Endothelial cell of umbilical vein (primary cell): ENCODE measurements at regions not wholly inside any gene's neighbourhood (a gene's known extent, or its start where the extent isn't known, plus 50 kb on each side); places are given as distances from the start of the nearest gene placed in this dataset.

Source experiments
- BruUV-seq: library from RNA; stranded (reverse); fragments of 400-500 nt; replicated peaks from 2 replicates; lab custom pipeline; 2021; lab: Mats Ljungman, UMichigan
- CTCF ChIA-PET: fragments of 300-600, 350-600 bp; sonication (Branson Sonifier 250); formaldehyde crosslinking; loops from one replicate; lab custom pipeline; 2021; ENCODE audit warnings: antibody characterized with exemption, inconsistent platforms; lab: Charles Lee
- POLR2A ChIA-PET: fragments of 300-600, 350-600 bp; sonication (Branson Sonifier 250); formaldehyde crosslinking; loops from one replicate; lab custom pipeline; 2021; ENCODE audit warnings: antibody characterized with exemption, inconsistent platforms; lab: Charles Lee
- DNase-seq: peaks from one replicate; pipeline ENCODE4 v3.0.0-alpha.2; 2011; ENCODE audit warnings: low read depth, low spot score
- FAIRE-seq: peaks from 2 replicates; lab custom pipeline; 2011; peaks lifted over from hg19 to GRCh38; lab: Jason Lieb, UNC
- H2AFZ ChIP-seq: 2 replicates; pipeline ENCODE4 v1.6.0; 2012; ENCODE audit warnings: low read depth, low read length, control low read depth, inconsistent platforms
- H3K27ac ChIP-seq: 2 replicates; pipeline ENCODE4 v1.5.1; 2011; ENCODE audit warnings: low read depth, mild to moderate bottlenecking, control low read depth, low read length, moderate library complexity; ENCODE audit not compliant: insufficient read depth
- H3K27me3 ChIP-seq, 2 experiments: 2 replicates each; pipeline versions ENCODE4 v1.6.0 to v1.6.1; 2011; ENCODE audit warnings: low read length in 2 of 2, mixed read lengths in 1 of 2; ENCODE audit not compliant: control insufficient read depth in 2 of 2, insufficient read depth in 2 of 2
- H3K36me3 ChIP-seq, 2 experiments: 2 replicates in 1 of 2; 3 replicates in 1 of 2; pipeline ENCODE4 v1.5.1; 2011; ENCODE audit warnings: low read length in 2 of 2, mild to moderate bottlenecking in 1 of 2, moderate library complexity in 1 of 2; ENCODE audit not compliant: control insufficient read depth in 2 of 2, insufficient read depth in 2 of 2; ENCODE audit errors: extremely low read depth in 1 of 2
- H3K4me1 ChIP-seq: 3 replicates; pipeline ENCODE4 v1.5.1; 2011; ENCODE audit warnings: mild to moderate bottlenecking, low read length; ENCODE audit not compliant: control insufficient read depth, insufficient read depth; ENCODE audit errors: extremely low read depth
- H3K4me2 ChIP-seq: 2 replicates; pipeline ENCODE4 v1.6.1; 2011; ENCODE audit warnings: low read length, control low read depth, mixed read lengths; ENCODE audit not compliant: insufficient read depth
- H3K4me3 ChIP-seq, 3 experiments: fragments of 200-600 bp in 1 of 3; sonication (generic), shearing (Covaris generic) in 1 of 3; replicated peaks in 1 of 3; 2 replicates each; pipeline ENCODE4 v1.5.1; 2011 to 2016; ENCODE audit warnings: control low read depth in 3 of 3, low read length in 3 of 3, mild to moderate bottlenecking in 2 of 3, inconsistent platforms in 1 of 3, low read depth in 1 of 3, moderate library complexity in 1 of 3; ENCODE audit not compliant: insufficient read depth in 1 of 3
- H3K79me2 ChIP-seq: 2 replicates; pipeline ENCODE4 v1.6.0; 2012; ENCODE audit warnings: low read length, inconsistent platforms; ENCODE audit not compliant: control insufficient read depth, insufficient read depth
- H3K9ac ChIP-seq: replicated peaks from 2 replicates; pipeline ENCODE3; 2011; ENCODE audit warnings: low read length, control low read depth; ENCODE audit not compliant: insufficient read depth; ENCODE audit errors: extremely low read depth
- H3K9me1 ChIP-seq: replicated peaks from 3 replicates; pipeline ENCODE4 v1.6.0; 2011; ENCODE audit warnings: mild to moderate bottlenecking, low read length; ENCODE audit not compliant: control insufficient read depth, insufficient read depth; ENCODE audit errors: extremely low read depth
- H3K9me3 ChIP-seq: replicated peaks from 2 replicates; pipeline ENCODE4 v1.5.1; 2012; ENCODE audit warnings: low read length, inconsistent platforms; ENCODE audit not compliant: control insufficient read depth, insufficient read depth
- H4K20me1 ChIP-seq: replicated peaks from 2 replicates; pipeline ENCODE3; 2011; ENCODE audit warnings: mild to moderate bottlenecking, low read length; ENCODE audit not compliant: control insufficient read depth, insufficient read depth; ENCODE audit errors: extremely low read depth
- EZH2 ChIP-seq: IDR thresholded peaks from 2 replicates; pipeline ENCODE4 v1.6.1; 2012; ENCODE audit warnings: borderline replicate concordance, low read depth, mild to moderate bottlenecking, moderate library complexity, low read length, inconsistent platforms; ENCODE audit not compliant: severe bottlenecking
- FOS ChIP-seq: IDR thresholded peaks from 2 replicates; pipeline ENCODE4 v1.6.1; 2011; ENCODE audit warnings: mild to moderate bottlenecking, low read length, moderate library complexity, borderline replicate concordance; ENCODE audit not compliant: insufficient read depth
- GATA2 ChIP-seq: IDR thresholded peaks from 2 replicates; pipeline ENCODE4 v1.7.0; 2011; ENCODE audit warnings: low read depth, mild to moderate bottlenecking, moderate library complexity, mixed read lengths, low read length; ENCODE audit not compliant: insufficient read length, insufficient read depth
- JUN ChIP-seq: IDR thresholded peaks from 2 replicates; pipeline ENCODE4 v1.6.1; 2011; ENCODE audit warnings: borderline replicate concordance, low read depth; ENCODE audit not compliant: insufficient read length, insufficient read depth
- MYC ChIP-seq: IDR thresholded peaks from one replicate; pipeline ENCODE4 v1.6.1; 2011; ENCODE audit warnings: mild to moderate bottlenecking, low read depth, low read length
- POLR2A ChIP-seq: IDR thresholded peaks from 2 replicates; pipeline ENCODE4 v1.6.1; 2012; ENCODE audit warnings: low read depth, mild to moderate bottlenecking, control low read depth, low read length
- POLR2AphosphoS5 ChIP-seq: IDR thresholded peaks from 2 replicates; pipeline ENCODE4 v1.6.1; 2012; ENCODE audit warnings: low read depth, mild to moderate bottlenecking, control low read depth, low read length, moderate library complexity; ENCODE audit not compliant: insufficient read depth
- dilution Hi-C: fragments of 300-500 bp; cut with MboI; formaldehyde crosslinking; loops from one replicate; pipeline ENCODE4 v1.15.0; 2019; ENCODE audit warnings: low sequenced_read_pairs; ENCODE audit not compliant: extremely low pct_ligation_motif_present
- intact Hi-C: fragments of 100-400 bp; cut with micrococcal nuclease; formaldehyde crosslinking; loops from one replicate; pipeline ENCODE4 v1.10.0; 2022
- TF ChIP-seq, protein P1 (sequence below), 2 donors: IDR thresholded peaks; 1 replicate in 1 of 2; 2 replicates in 1 of 2; pipeline ENCODE4 v1.5.1; 2011; ENCODE audit warnings: low read length in 2 of 2, mild to moderate bottlenecking in 2 of 2, moderate library complexity in 2 of 2, control low read depth in 1 of 2, inconsistent platforms in 1 of 2, low read depth in 1 of 2; ENCODE audit not compliant: insufficient read depth in 1 of 2; ENCODE audit errors: extremely low read depth in 1 of 2
- TF ChIP-seq, protein P2 (sequence below): IDR thresholded peaks from 2 replicates; pipeline ENCODE4 v1.6.1; 2011; ENCODE audit not compliant: insufficient read depth, insufficient read length

DNA sequence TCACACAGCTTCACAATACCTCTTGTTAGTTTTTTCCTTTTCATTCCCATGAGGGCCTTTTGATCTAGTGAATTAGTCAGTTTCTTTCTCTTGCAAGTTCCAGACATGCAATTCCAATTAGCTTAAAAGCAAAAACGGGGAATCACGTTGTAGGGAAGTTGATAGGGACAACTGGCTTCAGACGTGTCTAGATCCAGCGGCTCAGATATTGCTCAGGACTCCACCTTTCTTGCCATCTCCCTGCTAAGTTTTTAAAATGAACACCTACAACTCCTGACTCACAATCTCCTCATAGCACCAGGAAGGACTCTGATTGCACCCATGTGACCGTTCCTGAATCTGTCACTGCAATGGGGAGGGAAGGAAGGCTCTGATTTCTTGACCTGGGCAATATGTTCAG, 63.8 kb upstream of the ARHGAP29 start:
- no peak for FAIRE-seq
- H3K9me1 ChIP-seq = no peaks in the 10 kb centered on the region
- H2AFZ ChIP-seq = no peak overlapping the region
- no peaks in the 10 kb centered on the region for H3K27me3 ChIP-seq
- intact Hi-C loops = no loop called here
- H3K9me3 ChIP-seq = no peaks in the 10 kb centered on the region
- H3K79me2 ChIP-seq = no peaks in the 10 kb centered on the region
- H3K9ac ChIP-seq = no peak overlapping the region
- no peak overlapping the region for H3K4me2 ChIP-seq
- no peak for DNase-seq
- CTCF ChIA-PET = interaction anchor here (0.8 to 5.7 kb wide), 4 partner anchors 16 to 67 kb away, joined by 3 to 44 read pairs (median 4); no protein-coding TSS in a partner anchor
- POLR2A ChIA-PET = no interaction called here
- no peaks in the 10 kb centered on the region for H3K36me3 ChIP-seq
- no peaks in the 10 kb centered on the region for H4K20me1 ChIP-seq
- H3K4me3 ChIP-seq = no peak overlapping the region
- no TSS peak for BruUV-seq
- H3K27ac ChIP-seq = no peak overlapping the region
- TF ChIP-seq MYC = no peak
- TF ChIP-seq, protein P1, sequence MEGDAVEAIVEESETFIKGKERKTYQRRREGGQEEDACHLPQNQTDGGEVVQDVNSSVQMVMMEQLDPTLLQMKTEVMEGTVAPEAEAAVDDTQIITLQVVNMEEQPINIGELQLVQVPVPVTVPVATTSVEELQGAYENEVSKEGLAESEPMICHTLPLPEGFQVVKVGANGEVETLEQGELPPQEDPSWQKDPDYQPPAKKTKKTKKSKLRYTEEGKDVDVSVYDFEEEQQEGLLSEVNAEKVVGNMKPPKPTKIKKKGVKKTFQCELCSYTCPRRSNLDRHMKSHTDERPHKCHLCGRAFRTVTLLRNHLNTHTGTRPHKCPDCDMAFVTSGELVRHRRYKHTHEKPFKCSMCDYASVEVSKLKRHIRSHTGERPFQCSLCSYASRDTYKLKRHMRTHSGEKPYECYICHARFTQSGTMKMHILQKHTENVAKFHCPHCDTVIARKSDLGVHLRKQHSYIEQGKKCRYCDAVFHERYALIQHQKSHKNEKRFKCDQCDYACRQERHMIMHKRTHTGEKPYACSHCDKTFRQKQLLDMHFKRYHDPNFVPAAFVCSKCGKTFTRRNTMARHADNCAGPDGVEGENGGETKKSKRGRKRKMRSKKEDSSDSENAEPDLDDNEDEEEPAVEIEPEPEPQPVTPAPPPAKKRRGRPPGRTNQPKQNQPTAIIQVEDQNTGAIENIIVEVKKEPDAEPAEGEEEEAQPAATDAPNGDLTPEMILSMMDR (IDR thresholded peaks at IDR 0.05; ENCODE audit: extremely low read depth in 1 of 2, insufficient read depth in 1 of 2, low read depth in 1 of 2, low read length in 2 of 2) = no peak
- no peak for TF ChIP-seq EZH2
- H3K4me1 ChIP-seq = peaks cover 78% of the 10 kb centered on the region
- dilution Hi-C loops = no loop called here

GRCh38 chr1:94300731-94301130, 63.3 kb upstream of the ARHGAP29 start:
- TF ChIP-seq, protein P2, sequence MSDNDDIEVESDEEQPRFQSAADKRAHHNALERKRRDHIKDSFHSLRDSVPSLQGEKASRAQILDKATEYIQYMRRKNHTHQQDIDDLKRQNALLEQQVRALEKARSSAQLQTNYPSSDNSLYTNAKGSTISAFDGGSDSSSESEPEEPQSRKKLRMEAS = no peak
- TF ChIP-seq GATA2 (no peak), EZH2 (no peak), JUN (no peak), MYC (no peak), POLR2A (no peak), POLR2AphosphoS5 (no peak), FOS (no peak)
- TF ChIP-seq, protein P1 (IDR thresholded peaks at IDR 0.05; ENCODE audit: extremely low read depth in 1 of 2, insufficient read depth in 1 of 2, low read depth in 1 of 2, low read length in 2 of 2) = no peak
- Histone ChIP-seq H3K79me2 (no peaks in the 10 kb centered on the region), H3K4me1 (peaks cover 81% of the 10 kb centered on the region), H3K4me2 (peak overlapping the region; percentile 70), H3K36me3 (no peaks in the 10 kb centered on the region), H3K27me3 (no peaks in the 10 kb centered on the region), H3K9me1 (no peaks in the 10 kb centered on the region), H3K4me3 (no peak overlapping the region), H3K9me3 (no peaks in the 10 kb centered on the region), H4K20me1 (no peaks in the 10 kb centered on the region), H3K9ac (no peak overlapping the region), H3K27ac (peak overlapping the region; percentile 70), H2AFZ (no peak overlapping the region)
- DNase-seq = no peak
- POLR2A ChIA-PET = interaction anchor here (1.0 to 2.5 kb wide), 2 partner anchors 24 to 53 kb away, joined by 6 to 23 read pairs; no protein-coding TSS in a partner anchor
- BruUV-seq = no TSS peak
- CTCF ChIA-PET = interaction anchor here (1.2 to 5.7 kb wide), 7 partner anchors 15 to 46 kb away, joined by 3 to 44 read pairs (median 5); no protein-coding TSS in a partner anchor
- dilution Hi-C loops = no loop called here
- FAIRE-seq = no peak
- intact Hi-C loops = loop anchor here (1.0 kb wide), 2 partner anchors 19 to 25 kb away; no protein-coding TSS in a partner anchor
